Vagina (tissue), 2 donors: ENCODE measurements at regions not wholly inside any gene's neighbourhood (a gene's known extent, or its start where the extent isn't known, plus 50 kb on each side); places are given as distances from the start of the nearest gene placed in this dataset.

Experiments used
- POLR2A ChIP-seq, 2 donors: fragments of 450-650 bp; IDR thresholded peaks; one replicate each; pipeline ENCODE4 v1.6.1; 2017; ENCODE audit warnings: antibody characterized with exemption in 2 of 2, mild to moderate bottlenecking in 2 of 2, moderate library complexity in 2 of 2
- POLR2AphosphoS5 ChIP-seq, 2 donors: sonication (generic); formaldehyde crosslinking; IDR thresholded peaks; one replicate each; pipeline ENCODE4 v1.9.0; 2017; ENCODE audit warnings: antibody characterized with exemption in 2 of 2, mild to moderate bottlenecking in 2 of 2, low read depth in 1 of 2; ENCODE audit not compliant: insufficient read depth in 1 of 2

GRCh38 chr4:134567461-134567860 lies 365.9 kb upstream of the PABPC4L start:
- TF ChIP-seq POLR2AphosphoS5 (IDR thresholded peaks at IDR 0.05; ENCODE audit: insufficient read depth in 1 of 2, low read depth in 1 of 2) (no peak), POLR2A (IDR thresholded peaks at IDR 0.05) (no peak)
